ENCODE measurements at regions not wholly inside any gene's neighbourhood (a gene's known extent, or its start where the extent isn't known, plus 50 kb on each side); places are given as distances from the start of the nearest gene placed in this dataset.

DNA sequence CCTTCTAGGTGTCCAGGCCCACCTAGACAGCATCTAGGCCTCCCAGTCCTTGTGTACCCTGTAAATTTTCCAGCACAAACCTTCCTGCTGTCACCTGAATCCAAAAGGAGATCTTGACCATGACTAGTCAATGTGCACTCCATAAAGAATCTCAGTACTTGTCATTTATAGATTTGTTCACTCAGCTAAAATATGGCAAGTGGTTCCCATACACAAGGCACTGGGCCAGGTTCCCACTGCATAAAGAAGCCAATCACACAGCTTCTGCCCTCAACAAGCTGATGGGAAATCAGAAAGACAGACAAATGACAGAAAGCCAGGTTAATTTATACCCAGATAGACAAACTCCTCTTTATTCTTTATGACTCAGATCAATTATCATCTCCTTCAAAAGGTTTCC is 526.8 kb downstream of the CD83 start:
- H3K79me2 ChIP-seq (ENCODE audit: control insufficient read depth, low read length) = no peaks in the 10 kb centered on the region
- no peaks in the 10 kb centered on the region for H3F3A ChIP-seq (ENCODE audit: control insufficient read depth, insufficient read depth)
- no peaks in the 10 kb centered on the region for H3K36me3 ChIP-seq (ENCODE audit: control insufficient read depth, low read length)
- no peak for TF ChIP-seq EZH2phosphoT487 (IDR thresholded peaks at IDR 0.05; ENCODE audit: borderline replicate concordance, low read length)
- H3K4me2 ChIP-seq (ENCODE audit: low read length) = no peak overlapping the region
- no peaks in the 10 kb centered on the region; the same call in 1 of the 2 replicates for H3K27me3 ChIP-seq (ENCODE audit: control insufficient read depth, low read length)
- H4K20me1 ChIP-seq (ENCODE audit: control insufficient read depth, insufficient read depth, low read depth, low read length) = no peaks in the 10 kb centered on the region
- H3K27ac ChIP-seq (ENCODE audit: low read depth, low read length) = no peak overlapping the region
- H3K4me1 ChIP-seq (ENCODE audit: control insufficient read depth, low read length) = peaks cover 17% of the 10 kb centered on the region
- no peaks in the 10 kb centered on the region for H3K9me3 ChIP-seq (ENCODE audit: control insufficient read depth, insufficient read depth, low read length)
- no peak overlapping the region for H3K4me3 ChIP-seq (ENCODE audit: low read length)
- no peaks in the 10 kb centered on the region for H3K9me2 ChIP-seq (replicated peaks; ENCODE audit: control insufficient read depth, low read length)

DNA sequence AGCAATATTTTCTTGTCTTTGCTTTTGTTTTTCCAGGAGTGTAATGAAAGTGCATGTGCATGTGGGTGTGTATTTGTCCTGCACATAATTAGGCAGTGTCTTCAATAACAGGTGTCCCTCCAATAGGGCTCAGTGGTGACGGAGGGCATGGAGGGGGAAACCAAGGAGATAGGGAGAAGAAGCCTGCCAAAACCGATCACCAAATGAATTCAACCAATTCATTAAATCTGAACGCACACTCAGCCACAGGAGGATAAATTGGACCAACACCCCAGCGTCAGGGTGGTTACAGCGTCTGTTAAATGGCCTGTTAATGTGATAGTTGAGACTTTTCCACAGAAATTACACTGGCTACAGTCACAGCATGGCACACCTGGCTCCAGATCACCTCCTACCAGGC is 527.6 kb downstream of the CD83 start:
- H3K27ac ChIP-seq (ENCODE audit: low read depth, low read length) = no peak overlapping the region
- H3K9me2 ChIP-seq (replicated peaks; ENCODE audit: control insufficient read depth, low read length) = no peaks in the 10 kb centered on the region
- H3K36me3 ChIP-seq (ENCODE audit: control insufficient read depth, low read length) = no peaks in the 10 kb centered on the region
- H3K9me3 ChIP-seq (ENCODE audit: control insufficient read depth, insufficient read depth, low read length) = no peaks in the 10 kb centered on the region
- no peaks in the 10 kb centered on the region for H3F3A ChIP-seq (ENCODE audit: control insufficient read depth, insufficient read depth)
- peaks cover 8% of the 10 kb centered on the region for H3K4me1 ChIP-seq (ENCODE audit: control insufficient read depth, low read length)
- no peak overlapping the region for H3K4me2 ChIP-seq (ENCODE audit: low read length)
- TF ChIP-seq, protein P1, sequence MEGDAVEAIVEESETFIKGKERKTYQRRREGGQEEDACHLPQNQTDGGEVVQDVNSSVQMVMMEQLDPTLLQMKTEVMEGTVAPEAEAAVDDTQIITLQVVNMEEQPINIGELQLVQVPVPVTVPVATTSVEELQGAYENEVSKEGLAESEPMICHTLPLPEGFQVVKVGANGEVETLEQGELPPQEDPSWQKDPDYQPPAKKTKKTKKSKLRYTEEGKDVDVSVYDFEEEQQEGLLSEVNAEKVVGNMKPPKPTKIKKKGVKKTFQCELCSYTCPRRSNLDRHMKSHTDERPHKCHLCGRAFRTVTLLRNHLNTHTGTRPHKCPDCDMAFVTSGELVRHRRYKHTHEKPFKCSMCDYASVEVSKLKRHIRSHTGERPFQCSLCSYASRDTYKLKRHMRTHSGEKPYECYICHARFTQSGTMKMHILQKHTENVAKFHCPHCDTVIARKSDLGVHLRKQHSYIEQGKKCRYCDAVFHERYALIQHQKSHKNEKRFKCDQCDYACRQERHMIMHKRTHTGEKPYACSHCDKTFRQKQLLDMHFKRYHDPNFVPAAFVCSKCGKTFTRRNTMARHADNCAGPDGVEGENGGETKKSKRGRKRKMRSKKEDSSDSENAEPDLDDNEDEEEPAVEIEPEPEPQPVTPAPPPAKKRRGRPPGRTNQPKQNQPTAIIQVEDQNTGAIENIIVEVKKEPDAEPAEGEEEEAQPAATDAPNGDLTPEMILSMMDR (IDR thresholded peaks at IDR 0.05; ENCODE audit: low read depth, low read length, poor library complexity, severe bottlenecking) = no peak
- no peak for TF ChIP-seq EZH2phosphoT487 (IDR thresholded peaks at IDR 0.05; ENCODE audit: borderline replicate concordance, low read length)
- H4K20me1 ChIP-seq (ENCODE audit: control insufficient read depth, insufficient read depth, low read depth, low read length) = no peaks in the 10 kb centered on the region
- H3K4me3 ChIP-seq (ENCODE audit: low read length) = no peak overlapping the region
- H3K79me2 ChIP-seq (ENCODE audit: control insufficient read depth, low read length) = no peaks in the 10 kb centered on the region
- H3K27me3 ChIP-seq (ENCODE audit: control insufficient read depth, low read length) = no peaks in the 10 kb centered on the region; the same call in 1 of the 2 replicates

DNA sequence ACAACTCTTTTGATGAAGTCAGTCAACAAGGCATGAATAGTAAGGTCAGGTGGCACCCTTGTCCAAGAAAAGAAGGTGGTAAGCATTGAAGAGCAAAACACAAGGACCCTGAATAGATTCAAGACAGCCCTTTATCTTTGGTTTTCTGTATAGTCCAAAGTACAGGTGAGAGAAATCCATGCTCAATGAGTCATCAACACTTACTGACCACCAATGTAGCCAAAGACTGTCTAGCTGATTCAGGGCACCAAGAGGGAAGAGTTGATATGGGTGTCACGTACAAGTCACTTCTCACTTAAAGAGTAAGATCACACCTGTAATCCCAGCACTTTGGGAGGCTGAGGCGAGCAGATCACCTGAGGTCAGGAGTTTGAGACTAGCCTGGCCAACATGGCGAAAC is 528.3 kb downstream of the CD83 start:
- H3K27me3 ChIP-seq (ENCODE audit: control insufficient read depth, low read length) = no peaks in the 10 kb centered on the region; the same call in 1 of the 2 replicates
- H3K27ac ChIP-seq (ENCODE audit: low read depth, low read length) = no peak overlapping the region
- H3K36me3 ChIP-seq (ENCODE audit: control insufficient read depth, low read length) = no peaks in the 10 kb centered on the region
- H4K20me1 ChIP-seq (ENCODE audit: control insufficient read depth, insufficient read depth, low read depth, low read length) = no peaks in the 10 kb centered on the region
- no peaks in the 10 kb centered on the region for H3F3A ChIP-seq (ENCODE audit: control insufficient read depth, insufficient read depth)
- H3K4me2 ChIP-seq (ENCODE audit: low read length) = no peak overlapping the region
- no peaks in the 10 kb centered on the region for H3K79me2 ChIP-seq (ENCODE audit: control insufficient read depth, low read length)
- H3K9me3 ChIP-seq (ENCODE audit: control insufficient read depth, insufficient read depth, low read length) = no peaks in the 10 kb centered on the region
- H3K4me1 ChIP-seq (ENCODE audit: control insufficient read depth, low read length) = peaks cover 3% of the 10 kb centered on the region; the same call in 1 of the 2 replicates
- TF ChIP-seq EZH2phosphoT487 (IDR thresholded peaks at IDR 0.05; ENCODE audit: borderline replicate concordance, low read length) = no peak
- TF ChIP-seq, protein P1 (IDR thresholded peaks at IDR 0.05; ENCODE audit: low read depth, low read length, poor library complexity, severe bottlenecking) = no peak
- H3K4me3 ChIP-seq (ENCODE audit: low read length) = no peak overlapping the region
- no peaks in the 10 kb centered on the region for H3K9me2 ChIP-seq (replicated peaks; ENCODE audit: control insufficient read depth, low read length)

DNA sequence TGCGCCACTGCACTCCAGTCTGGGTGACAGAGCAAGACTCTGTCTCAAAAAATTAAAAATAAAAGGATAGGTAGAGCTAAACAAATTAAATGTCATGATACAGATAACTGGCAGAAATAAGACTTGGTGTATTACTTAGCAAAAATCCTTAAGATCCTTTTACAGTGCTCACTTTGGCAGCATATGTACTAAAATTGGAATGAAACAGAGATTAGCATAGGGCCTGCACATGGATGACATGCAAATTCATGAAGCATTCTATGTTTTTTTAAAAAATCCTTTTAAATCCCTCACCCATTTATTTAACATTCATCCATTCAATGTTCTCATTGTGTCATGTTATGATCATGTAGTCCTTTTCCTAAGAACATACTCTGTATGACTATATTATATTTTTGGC is 528.8 kb downstream of the CD83 start:
- Histone ChIP-seq H3F3A (ENCODE audit: control insufficient read depth, insufficient read depth) (no peaks in the 10 kb centered on the region), H3K79me2 (ENCODE audit: control insufficient read depth, low read length) (no peaks in the 10 kb centered on the region), H3K9me2 (replicated peaks; ENCODE audit: control insufficient read depth, low read length) (no peaks in the 10 kb centered on the region), H3K4me3 (ENCODE audit: low read length) (no peak overlapping the region), H3K27ac (ENCODE audit: low read depth, low read length) (no peak overlapping the region), H3K36me3 (ENCODE audit: control insufficient read depth, low read length) (no peaks in the 10 kb centered on the region), H3K27me3 (ENCODE audit: control insufficient read depth, low read length) (no peaks in the 10 kb centered on the region; the same call in 1 of the 2 replicates), H3K9me3 (ENCODE audit: control insufficient read depth, insufficient read depth, low read length) (no peaks in the 10 kb centered on the region), H3K4me2 (ENCODE audit: low read length) (no peak overlapping the region), H3K4me1 (ENCODE audit: control insufficient read depth, low read length) (no peaks in the 10 kb centered on the region), H4K20me1 (ENCODE audit: control insufficient read depth, insufficient read depth, low read depth, low read length) (no peaks in the 10 kb centered on the region)
- TF ChIP-seq, protein P1 (IDR thresholded peaks at IDR 0.05; ENCODE audit: low read depth, low read length, poor library complexity, severe bottlenecking) = no peak
- no peak for TF ChIP-seq EZH2phosphoT487 (IDR thresholded peaks at IDR 0.05; ENCODE audit: borderline replicate concordance, low read length)
